Naive thymus-derived CD4-positive, alpha-beta T cell (primary cell): ENCODE measurements at regions not wholly inside any gene's neighbourhood (a gene's known extent, or its start where the extent isn't known, plus 50 kb on each side); places are given as distances from the start of the nearest gene placed in this dataset.
"Not testable (repeated sequence)": the region's sequence is repeated elsewhere in the genome, so short reads cannot be mapped to it uniquely, and the experiment has no call there.

ENCODE experiments used
- ATAC-seq: fragments of 150-1000 bp; cut with Tn5 transposase; 2 replicates; pipeline ENCODE4 v1.10.0; 2021; ENCODE audit warnings: mild to moderate bottlenecking, moderate library complexity
- CTCF ChIA-PET: fragments of 350-600 bp; sonication (Branson Sonifier 250); formaldehyde crosslinking; loops from one replicate; lab custom pipeline; 2021; ENCODE audit warnings: antibody characterized with exemption; lab: Charles Lee
- POLR2A ChIA-PET: fragments of 350-600 bp; sonication (Branson Sonifier 250); formaldehyde crosslinking; loops from one replicate; lab custom pipeline; 2021; ENCODE audit warnings: antibody characterized with exemption, inconsistent platforms; lab: Charles Lee
- DNase-seq, 9 donors: peaks; one replicate each; pipeline versions ENCODE4 v3.0.0 to v3.0.0-alpha.2; 2020 to 2022; ENCODE audit warnings: mixed read lengths in 1 of 9
- H3K27ac ChIP-seq: one replicate; pipeline ENCODE4 v1.7.0; 2013; ENCODE audit warnings: mild to moderate bottlenecking, low read depth, low read length, moderate library complexity
- H3K27me3 ChIP-seq, 2 donors: one replicate each; pipeline ENCODE4 v1.7.0; 2013; ENCODE audit warnings: low read length in 2 of 2, mild to moderate bottlenecking in 2 of 2, moderate library complexity in 2 of 2; ENCODE audit not compliant: control insufficient read depth in 2 of 2, insufficient read depth in 2 of 2
- H3K36me3 ChIP-seq, 3 experiments: 1 replicate in 2 of 3; 2 replicates in 1 of 3; pipeline ENCODE4 v1.7.0; 2013; ENCODE audit warnings: low read length in 3 of 3, mild to moderate bottlenecking in 3 of 3, moderate library complexity in 1 of 3; ENCODE audit not compliant: insufficient read depth in 3 of 3, control insufficient read depth in 2 of 3
- H3K4me1 ChIP-seq, 2 donors: one replicate each; pipeline ENCODE4 v1.7.0; 2013; ENCODE audit warnings: low read length in 2 of 2, mild to moderate bottlenecking in 2 of 2, moderate library complexity in 1 of 2; ENCODE audit not compliant: control insufficient read depth in 2 of 2, insufficient read depth in 2 of 2
- H3K4me3 ChIP-seq: 2 replicates; pipeline ENCODE4 v1.7.0; 2013; ENCODE audit warnings: mild to moderate bottlenecking, low read length
- H3K9me3 ChIP-seq, 3 experiments: 1 replicate in 2 of 3; 2 replicates in 1 of 3; pipeline ENCODE4 v1.7.0; 2013; ENCODE audit warnings: low read length in 3 of 3; ENCODE audit not compliant: control insufficient read depth in 2 of 3
- H3K27ac Mint-ChIP-seq, 9 donors: one replicate each; pipeline ENCODE4 v1.8.0; 2020 to 2022; ENCODE audit warnings: mixed read lengths in 9 of 9, mild to moderate bottlenecking in 8 of 9, moderate library complexity in 5 of 9, inconsistent platforms in 2 of 9
- H3K27me3 Mint-ChIP-seq, 5 donors: one replicate each; pipeline ENCODE4 v1.8.0; 2021 to 2022; ENCODE audit warnings: mixed read lengths in 5 of 5, mild to moderate bottlenecking in 1 of 5
- H3K36me3 Mint-ChIP-seq, 5 donors: one replicate each; pipeline ENCODE4 v1.8.0; 2020 to 2022; ENCODE audit warnings: mixed read lengths in 5 of 5, mild to moderate bottlenecking in 3 of 5, inconsistent platforms in 1 of 5
- H3K4me1 Mint-ChIP-seq, 7 donors: one replicate each; pipeline ENCODE4 v1.8.0; 2020 to 2022; ENCODE audit warnings: mixed read lengths in 7 of 7, mild to moderate bottlenecking in 3 of 7, inconsistent platforms in 1 of 7
- H3K4me3 Mint-ChIP-seq, 10 donors: one replicate each; pipeline ENCODE4 v1.8.0; 2020 to 2022; ENCODE audit warnings: mild to moderate bottlenecking in 10 of 10, mixed read lengths in 10 of 10, moderate library complexity in 6 of 10, inconsistent platforms in 2 of 10
- H3K9me3 Mint-ChIP-seq, 11 donors: one replicate each; pipeline ENCODE4 v1.8.0; 2020 to 2022; ENCODE audit warnings: mixed read lengths in 11 of 11, mild to moderate bottlenecking in 4 of 11, inconsistent platforms in 1 of 11, moderate library complexity in 1 of 11
- intact Hi-C, 2 donors: fragments of 100-400 bp; cut with micrococcal nuclease; formaldehyde crosslinking; loops; one replicate each; pipeline ENCODE4 v1.15.1; 2023

DNA sequence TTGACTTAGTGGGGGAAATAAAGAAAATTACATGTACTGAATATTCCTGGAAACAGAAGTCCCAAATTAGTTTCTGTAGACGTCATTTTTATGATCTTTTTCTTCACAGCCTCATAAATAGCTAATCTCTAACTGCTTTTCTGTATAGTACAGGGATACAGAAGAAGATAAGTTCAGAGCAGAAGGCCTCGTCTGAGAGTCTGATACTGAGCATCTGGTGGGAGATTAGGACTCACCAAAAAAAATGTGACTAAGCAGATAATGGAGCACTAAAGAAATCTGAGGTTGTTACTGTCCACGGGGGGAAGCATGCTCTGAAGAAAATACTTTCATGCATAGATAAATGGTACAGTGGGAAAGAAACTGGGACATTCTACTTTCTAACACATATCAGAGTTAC, 115.3 kb upstream of the TRPC5 start:
- POLR2A ChIA-PET, result no interaction called here

DNA sequence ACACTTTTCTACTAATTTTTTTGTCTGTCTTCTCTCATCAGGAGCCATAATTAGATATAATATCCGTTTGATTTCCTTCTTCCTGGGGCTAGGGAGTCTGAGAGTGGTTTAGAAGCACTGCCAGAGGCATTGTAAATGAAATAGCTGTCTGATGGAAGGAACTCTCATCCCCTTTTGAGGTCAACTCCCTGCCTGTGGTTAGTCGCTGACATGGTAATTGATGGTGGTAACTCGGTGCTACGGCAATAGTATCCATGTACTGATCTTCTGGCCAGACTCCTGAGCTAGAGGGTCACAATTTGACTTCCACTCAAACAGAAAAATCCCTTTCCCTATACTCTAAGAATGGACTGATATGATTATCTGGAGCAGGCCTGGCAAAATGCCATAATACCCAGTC, 108.1 kb upstream of the TRPC5 start:
- Histone ChIP-seq H3K9me3 (no peaks in the 10 kb centered on the region), H3K36me3 (no peaks in the 10 kb centered on the region), H3K27me3 (no peaks in the 10 kb centered on the region), H3K4me3 (no peak overlapping the region), H3K27ac (no peak overlapping the region), H3K4me1 (no peaks in the 10 kb centered on the region)
- Mint-ChIP-seq H3K4me3 (no peak overlapping the region), H3K27me3 (no peaks in the 10 kb centered on the region), H3K4me1 (no peaks in the 10 kb centered on the region), H3K36me3 (no peaks in the 10 kb centered on the region), H3K9me3 (peaks cover 0 to 3% (median 0%) of the 10 kb centered on the region in 11 donors), H3K27ac (no peak overlapping the region)
- CTCF ChIA-PET, result no interaction called here
- ATAC-seq (no peak), DNase-seq (no peak)
- intact Hi-C loops, result no loop called here
- POLR2A ChIA-PET, result no interaction called here

More for the DNA sequence above, 115.3 kb upstream of the TRPC5 start:
- Mint-ChIP-seq H3K4me3 (no peak overlapping the region), H3K9me3 (peaks cover 0 to 6% (median 0%) of the 10 kb centered on the region in 11 donors), H3K4me1 (no peaks in the 10 kb centered on the region), H3K27ac (no peak overlapping the region), H3K27me3 (peaks cover 0 to 4% (median 0%) of the 10 kb centered on the region in 5 donors), H3K36me3 (no peaks in the 10 kb centered on the region)
- intact Hi-C loops, result no loop called here
- CTCF ChIA-PET, result no interaction called here
- Histone ChIP-seq H3K27me3 (no peaks in the 10 kb centered on the region), H3K9me3 (no peaks in the 10 kb centered on the region), H3K36me3 (no peaks in the 10 kb centered on the region), H3K4me3 (no peak overlapping the region), H3K4me1 (no peaks in the 10 kb centered on the region), H3K27ac (no peak overlapping the region)
- ATAC-seq (no peak), DNase-seq (no peak)

DNA sequence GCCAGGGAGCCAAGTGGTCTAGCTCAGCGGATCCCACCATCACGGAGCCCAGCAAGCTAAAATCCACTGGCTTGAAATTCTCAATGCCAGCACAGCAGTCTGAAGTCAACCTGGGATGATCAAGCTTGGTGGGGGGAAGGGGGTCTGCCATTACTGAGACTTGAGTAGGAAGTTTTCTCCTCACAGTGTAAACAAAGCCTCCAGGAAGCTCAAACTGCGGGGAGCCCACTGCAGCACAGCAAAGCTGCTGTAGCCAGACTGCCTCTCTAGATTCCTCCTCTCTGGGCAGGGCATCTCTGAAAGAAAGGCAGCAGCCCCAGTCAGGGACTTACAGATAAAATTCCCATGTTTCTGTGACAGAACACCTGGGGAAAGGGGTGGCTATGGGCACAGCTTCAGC, 98.8 kb upstream of the TRPC5 start:
- CTCF ChIA-PET, H3K4me3 Mint-ChIP-seq, H3K27ac ChIP-seq, H3K9me3 ChIP-seq, H3K9me3 Mint-ChIP-seq, H3K36me3 Mint-ChIP-seq, intact Hi-C loops, POLR2A ChIA-PET, H3K4me3 ChIP-seq, H3K4me1 Mint-ChIP-seq, H3K27ac Mint-ChIP-seq, ATAC-seq, H3K27me3 ChIP-seq, H3K27me3 Mint-ChIP-seq, H3K36me3 ChIP-seq, DNase-seq, H3K4me1 ChIP-seq: not testable (repeated sequence)

DNA sequence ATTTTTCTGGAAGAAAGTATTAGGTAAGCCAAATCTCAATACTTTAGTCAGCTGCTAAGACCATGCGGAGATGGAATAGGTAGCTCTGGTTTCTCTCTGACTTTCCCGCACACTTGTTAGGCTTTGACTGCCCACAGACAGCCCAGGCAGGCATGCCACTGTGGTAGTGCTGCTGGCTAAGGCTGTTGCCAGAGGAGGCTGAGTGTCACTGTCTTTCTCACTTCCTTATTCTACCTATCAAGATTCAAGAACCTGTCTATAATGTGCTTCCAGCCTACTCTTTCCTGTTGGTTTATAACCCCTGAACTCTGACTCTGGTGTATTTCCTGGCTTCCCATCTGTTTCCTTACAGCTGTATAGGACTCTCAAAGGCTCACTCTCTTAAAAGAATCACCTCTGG, 81.8 kb upstream of the TRPC5 start:
- Mint-ChIP-seq H3K9me3 (peaks cover 0 to 6% (median 0%) of the 10 kb centered on the region in 11 donors), H3K4me1 (no peaks in the 10 kb centered on the region), H3K27me3 (peaks cover 0 to 4% (median 0%) of the 10 kb centered on the region in 5 donors), H3K27ac (no peak overlapping the region), H3K36me3 (no peaks in the 10 kb centered on the region), H3K4me3 (no peak overlapping the region)
- no peak overlapping the region for H3K4me3 ChIP-seq
- intact Hi-C loops, result no loop called here
- CTCF ChIA-PET, result no interaction called here
- H3K4me1 ChIP-seq, result no peaks in the 10 kb centered on the region
- H3K9me3 ChIP-seq, result no peaks in the 10 kb centered on the region
- H3K27me3 ChIP-seq, result no peaks in the 10 kb centered on the region
- POLR2A ChIA-PET, result no interaction called here
- DNase-seq (no peak), ATAC-seq (no peak)
- no peak overlapping the region for H3K27ac ChIP-seq
- no peaks in the 10 kb centered on the region for H3K36me3 ChIP-seq

DNA sequence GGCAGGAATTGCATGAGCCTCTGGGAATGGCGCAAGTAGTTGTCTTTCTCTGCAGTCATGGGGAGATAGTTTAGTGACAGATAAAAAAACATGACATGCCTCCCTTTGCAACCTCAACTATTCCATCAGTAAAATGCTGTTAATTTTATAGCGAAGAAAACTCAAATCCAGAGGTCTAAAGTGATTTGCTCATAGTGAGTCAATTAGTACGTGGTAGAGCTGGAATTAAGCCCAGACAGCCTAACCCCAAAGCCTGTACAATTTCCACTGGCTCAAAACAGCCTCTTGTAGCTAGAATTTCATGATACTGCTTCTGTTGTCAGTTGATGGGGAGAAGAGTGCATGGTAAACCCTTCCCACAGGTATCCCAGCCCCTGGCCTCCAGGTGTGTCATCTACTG, 81.3 kb upstream of the TRPC5 start:
- H3K27me3 ChIP-seq, result no peaks in the 10 kb centered on the region
- intact Hi-C loops, result no loop called here
- no peak overlapping the region for H3K4me3 Mint-ChIP-seq
- peaks cover 0 to 4% (median 0%) of the 10 kb centered on the region in 5 donors for H3K27me3 Mint-ChIP-seq
- H3K4me3 ChIP-seq, result no peak overlapping the region
- H3K27ac ChIP-seq, result no peak overlapping the region
- ATAC-seq (no peak), DNase-seq (no peak)
- no peaks in the 10 kb centered on the region for H3K36me3 Mint-ChIP-seq
- H3K9me3 Mint-ChIP-seq, result peaks cover 0 to 6% (median 0%) of the 10 kb centered on the region in 11 donors
- no peaks in the 10 kb centered on the region for H3K4me1 ChIP-seq
- H3K36me3 ChIP-seq, result no peaks in the 10 kb centered on the region
- H3K9me3 ChIP-seq, result no peaks in the 10 kb centered on the region
- ChIA-PET CTCF (no interaction called here), POLR2A (no interaction called here)
- H3K4me1 Mint-ChIP-seq, result no peaks in the 10 kb centered on the region
- no peak overlapping the region for H3K27ac Mint-ChIP-seq

DNA sequence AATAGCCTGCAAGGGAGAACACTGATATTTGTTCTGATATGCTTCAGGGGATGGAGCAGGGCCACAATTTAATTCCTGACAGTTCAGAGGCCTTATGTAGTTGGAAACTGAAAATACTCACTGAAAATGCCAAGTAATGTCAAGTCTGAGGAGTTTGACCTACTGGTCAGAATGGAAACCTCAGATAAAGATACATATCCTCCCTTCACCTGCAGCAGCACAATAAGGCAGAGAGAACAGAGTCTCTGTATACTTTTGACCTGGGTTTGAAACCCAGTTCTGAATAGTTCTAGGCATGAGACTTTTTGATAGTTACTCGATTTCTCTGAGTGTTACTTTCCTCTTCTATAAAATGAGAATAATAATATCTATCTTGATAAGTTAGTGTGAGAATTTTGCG, 65.8 kb upstream of the TRPC5 start:
- H3K36me3 Mint-ChIP-seq, result no peaks in the 10 kb centered on the region
- H3K27ac ChIP-seq, result no peak overlapping the region
- H3K27me3 ChIP-seq, result no peaks in the 10 kb centered on the region
- H3K4me1 ChIP-seq, result no peaks in the 10 kb centered on the region
- H3K27me3 Mint-ChIP-seq, result no peaks in the 10 kb centered on the region
- intact Hi-C loops, result no loop called here
- H3K27ac Mint-ChIP-seq, result no peak overlapping the region
- CTCF ChIA-PET, result no interaction called here
- no peak overlapping the region for H3K4me3 Mint-ChIP-seq
- H3K4me1 Mint-ChIP-seq, result no peaks in the 10 kb centered on the region
- no peaks in the 10 kb centered on the region for H3K9me3 Mint-ChIP-seq
- ATAC-seq (no peak), DNase-seq (no peak)
- no peaks in the 10 kb centered on the region for H3K9me3 ChIP-seq
- POLR2A ChIA-PET, result no interaction called here
- no peak overlapping the region for H3K4me3 ChIP-seq
- H3K36me3 ChIP-seq, result no peaks in the 10 kb centered on the region

DNA sequence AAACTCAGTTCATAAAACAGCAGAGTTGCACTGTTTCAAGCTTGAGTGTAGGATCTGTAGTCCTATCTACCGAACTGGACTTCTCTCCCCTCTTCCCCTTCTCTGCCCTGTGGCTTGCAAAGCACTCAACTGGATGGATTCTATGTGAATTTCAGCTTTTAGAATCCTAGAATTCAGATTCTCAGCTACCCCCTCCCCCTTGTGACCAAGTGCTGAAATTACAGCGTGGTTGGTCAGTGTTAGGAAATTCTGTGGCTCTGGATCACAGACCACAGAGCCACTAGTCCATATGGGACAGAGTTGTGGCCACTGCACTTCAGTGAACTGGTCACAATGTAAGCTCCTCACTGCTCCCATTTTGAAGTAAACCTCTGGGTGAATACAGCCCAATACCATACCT, 64.6 kb upstream of the TRPC5 start:
- POLR2A ChIA-PET, result no interaction called here
- DNase-seq, result no peak
- Mint-ChIP-seq H3K27me3 (no peaks in the 10 kb centered on the region), H3K4me1 (no peaks in the 10 kb centered on the region), H3K9me3 (no peaks in the 10 kb centered on the region), H3K27ac (no peak overlapping the region), H3K4me3 (no peak overlapping the region), H3K36me3 (no peaks in the 10 kb centered on the region)
- Histone ChIP-seq H3K27ac (no peak overlapping the region), H3K4me3 (no peak overlapping the region), H3K27me3 (no peaks in the 10 kb centered on the region), H3K4me1 (no peaks in the 10 kb centered on the region), H3K9me3 (no peaks in the 10 kb centered on the region), H3K36me3 (no peaks in the 10 kb centered on the region)
- intact Hi-C loops, result no loop called here
- CTCF ChIA-PET, result no interaction called here
- ATAC-seq, result no peak
